T follicular helper cell (primary cell): ENCODE measurements at regions not wholly inside any gene's neighbourhood (a gene's known extent, or its start where the extent isn't known, plus 50 kb on each side); places are given as distances from the start of the nearest gene placed in this dataset.
"Not testable (repeated sequence)": the region's sequence is repeated elsewhere in the genome, so short reads cannot be mapped to it uniquely, and the experiment has no call there.

ENCODE experiments used
- DNase-seq: peaks from one replicate; pipeline ENCODE4 v3.0.0-alpha.2; 2020; ENCODE audit warnings: low read depth

GRCh38 chr2:133879703-133880102 is 311.4 kb upstream of the NCKAP5 start:
- DNase-seq = no peak

- not testable (repeated sequence) for DNase-seq
Observed at GRCh38 chr2:133882159-133882558, 313.9 kb upstream of the NCKAP5 start.

- no peak for DNase-seq
Observed at GRCh38 chr2:133884739-133885381, 316.6 kb upstream of the NCKAP5 start.

GRCh38 chr2:133885847-133886246 is 317.6 kb upstream of the NCKAP5 start:
- no peak for DNase-seq

GRCh38 chr2:133886735-133887675 is 318.7 kb upstream of the NCKAP5 start:
- DNase-seq = peak; percentile 32

- no peak for DNase-seq
Observed at GRCh38 chr2:133887676-133888040, 319.4 kb upstream of the NCKAP5 start.

- no peak for DNase-seq
Observed at GRCh38 chr2:133888107-133888506, 319.8 kb upstream of the NCKAP5 start.

GRCh38 chr2:133888621-133889219 is 320.5 kb upstream of the NCKAP5 start:
- no peak for DNase-seq

- DNase-seq = no peak
Observed at GRCh38 chr2:133892352-133892913, 324.2 kb upstream of the NCKAP5 start.

GRCh38 chr2:133894429-133894828 is 326.2 kb upstream of the NCKAP5 start:
- no peak for DNase-seq

GRCh38 chr2:133897838-133898237 is 329.6 kb upstream of the NCKAP5 start:
- not testable (repeated sequence) for DNase-seq

GRCh38 chr2:133900909-133901308 is 332.6 kb upstream of the NCKAP5 start:
- DNase-seq = no peak

GRCh38 chr2:133906396-133906795 is 338.1 kb upstream of the NCKAP5 start:
- no peak for DNase-seq

- DNase-seq = no peak
Observed at GRCh38 chr2:133906926-133907325, 338.7 kb upstream of the NCKAP5 start.

- no peak for DNase-seq
Observed at GRCh38 chr2:133908171-133908570, 339.9 kb upstream of the NCKAP5 start.

- no peak for DNase-seq
Observed at GRCh38 chr2:133918141-133918540, 335.7 kb upstream of the MGAT5 start.

- no peak for DNase-seq
Observed at GRCh38 chr2:133919285-133919684, 334.6 kb upstream of the MGAT5 start.

- DNase-seq = no peak
Observed at GRCh38 chr2:133927894-133928293, 326.0 kb upstream of the MGAT5 start.

GRCh38 chr2:133936096-133936495 is 317.8 kb upstream of the MGAT5 start:
- no peak for DNase-seq

- DNase-seq = no peak
Observed at GRCh38 chr2:133936601-133937000, 317.3 kb upstream of the MGAT5 start.

GRCh38 chr2:133937669-133938068 is 316.2 kb upstream of the MGAT5 start:
- no peak for DNase-seq

- no peak for DNase-seq
Observed at GRCh38 chr2:133940134-133940533, 313.7 kb upstream of the MGAT5 start.

- no peak for DNase-seq
Observed at GRCh38 chr2:133941666-133942065, 312.2 kb upstream of the MGAT5 start.
